HL-60 (cell line): ENCODE measurements at regions not wholly inside any gene's neighbourhood (a gene's known extent, or its start where the extent isn't known, plus 50 kb on each side); places are given as distances from the start of the nearest gene placed in this dataset.

Source experiments
- CTCF ChIP-seq: IDR thresholded peaks from one replicate; pipeline ENCODE4 v1.5.1; 2011; ENCODE audit warnings: low read length, control low read depth, inconsistent platforms; ENCODE audit not compliant: insufficient read depth
- POLR2AphosphoS5 ChIP-seq: IDR thresholded peaks from 2 replicates; pipeline ENCODE4 v1.6.1; 2012; ENCODE audit warnings: low read depth
- SPI1 ChIP-seq: IDR thresholded peaks from 2 replicates; pipeline ENCODE4 v1.6.1; 2012; ENCODE audit warnings: low read depth, mild to moderate bottlenecking, borderline replicate concordance
- TF ChIP-seq, protein P1 (sequence below): IDR thresholded peaks from 2 replicates; pipeline ENCODE4 v1.6.1; 2012; ENCODE audit warnings: low read depth; ENCODE audit not compliant: insufficient replicate concordance

GRCh38 chr3:96678325-96678724 lies 136.1 kb upstream of the EPHA6 start:
- TF ChIP-seq CTCF, result no peak
- no peak for TF ChIP-seq SPI1
- TF ChIP-seq, protein P1, sequence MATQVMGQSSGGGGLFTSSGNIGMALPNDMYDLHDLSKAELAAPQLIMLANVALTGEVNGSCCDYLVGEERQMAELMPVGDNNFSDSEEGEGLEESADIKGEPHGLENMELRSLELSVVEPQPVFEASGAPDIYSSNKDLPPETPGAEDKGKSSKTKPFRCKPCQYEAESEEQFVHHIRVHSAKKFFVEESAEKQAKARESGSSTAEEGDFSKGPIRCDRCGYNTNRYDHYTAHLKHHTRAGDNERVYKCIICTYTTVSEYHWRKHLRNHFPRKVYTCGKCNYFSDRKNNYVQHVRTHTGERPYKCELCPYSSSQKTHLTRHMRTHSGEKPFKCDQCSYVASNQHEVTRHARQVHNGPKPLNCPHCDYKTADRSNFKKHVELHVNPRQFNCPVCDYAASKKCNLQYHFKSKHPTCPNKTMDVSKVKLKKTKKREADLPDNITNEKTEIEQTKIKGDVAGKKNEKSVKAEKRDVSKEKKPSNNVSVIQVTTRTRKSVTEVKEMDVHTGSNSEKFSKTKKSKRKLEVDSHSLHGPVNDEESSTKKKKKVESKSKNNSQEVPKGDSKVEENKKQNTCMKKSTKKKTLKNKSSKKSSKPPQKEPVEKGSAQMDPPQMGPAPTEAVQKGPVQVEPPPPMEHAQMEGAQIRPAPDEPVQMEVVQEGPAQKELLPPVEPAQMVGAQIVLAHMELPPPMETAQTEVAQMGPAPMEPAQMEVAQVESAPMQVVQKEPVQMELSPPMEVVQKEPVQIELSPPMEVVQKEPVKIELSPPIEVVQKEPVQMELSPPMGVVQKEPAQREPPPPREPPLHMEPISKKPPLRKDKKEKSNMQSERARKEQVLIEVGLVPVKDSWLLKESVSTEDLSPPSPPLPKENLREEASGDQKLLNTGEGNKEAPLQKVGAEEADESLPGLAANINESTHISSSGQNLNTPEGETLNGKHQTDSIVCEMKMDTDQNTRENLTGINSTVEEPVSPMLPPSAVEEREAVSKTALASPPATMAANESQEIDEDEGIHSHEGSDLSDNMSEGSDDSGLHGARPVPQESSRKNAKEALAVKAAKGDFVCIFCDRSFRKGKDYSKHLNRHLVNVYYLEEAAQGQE, result no peak
- TF ChIP-seq POLR2AphosphoS5, result no peak
